Breast epithelium (tissue), 4 donors: ENCODE measurements at regions not wholly inside any gene's neighbourhood (a gene's known extent, or its start where the extent isn't known, plus 50 kb on each side); places are given as distances from the start of the nearest gene placed in this dataset.

Experiments used
- DNase-seq, 2 donors: peaks; one replicate each; pipeline ENCODE4 v3.0.0-alpha.2; 2019; ENCODE audit warnings: low spot score in 2 of 2
- H3K27ac ChIP-seq, 2 donors: fragments of 200-600 bp; sonication (generic) in 1 of 2; one replicate each; pipeline ENCODE4 v1.5.1; 2016 to 2019; ENCODE audit warnings: mild to moderate bottlenecking in 1 of 2
- H3K27me3 ChIP-seq, 2 donors: fragments of 200-600 bp; sonication (generic) in 1 of 2; one replicate each; pipeline versions ENCODE4 v1.5.1 to v1.6.0; 2017 to 2019; ENCODE audit warnings: control low read depth in 1 of 2, mild to moderate bottlenecking in 1 of 2
- H3K36me3 ChIP-seq: fragments of 200-600 bp; one replicate; pipeline ENCODE4 v1.5.1; 2019
- H3K4me1 ChIP-seq, 2 donors: fragments of 200-600 bp; sonication (generic); one replicate each; pipeline ENCODE4 v1.5.1; 2016 to 2019; ENCODE audit warnings: control low read depth in 1 of 2
- H3K4me3 ChIP-seq, 3 donors: fragments of 200-600 bp; sonication (generic); 1 replicate in 2 of 3; 2 replicates in 1 of 3; pipeline ENCODE4 v1.5.1; 2016 to 2019; ENCODE audit warnings: mild to moderate bottlenecking in 3 of 3, moderate library complexity in 2 of 3
- H3K9me3 ChIP-seq, 2 donors: fragments of 200-600 bp; sonication (generic) in 1 of 2; one replicate each; pipeline ENCODE4 v1.5.1; 2016 to 2019; ENCODE audit warnings: control low read depth in 1 of 2
- POLR2A ChIP-seq: fragments of 450-650 bp; IDR thresholded peaks from one replicate; pipeline ENCODE4 v1.6.1; 2016; ENCODE audit warnings: antibody characterized with exemption, mild to moderate bottlenecking, moderate library complexity
- POLR2AphosphoS5 ChIP-seq, 3 donors: sonication (generic); formaldehyde crosslinking; IDR thresholded peaks; one replicate each; pipeline ENCODE4 v1.6.1; 2017; ENCODE audit warnings: antibody characterized with exemption in 3 of 3
- intact Hi-C: fragments of 100-400 bp; cut with DNase I; formaldehyde crosslinking; loops from one replicate; pipeline ENCODE4 v1.15.1; 2023; ENCODE audit warnings: low total_unique reads
- TF ChIP-seq, protein P1 (sequence below), 3 donors: fragments of 450-650 bp; IDR thresholded peaks; one replicate each; pipeline ENCODE4 v1.5.1; 2016 to 2017; ENCODE audit warnings: antibody characterized with exemption in 3 of 3, mild to moderate bottlenecking in 3 of 3, moderate library complexity in 3 of 3

DNA sequence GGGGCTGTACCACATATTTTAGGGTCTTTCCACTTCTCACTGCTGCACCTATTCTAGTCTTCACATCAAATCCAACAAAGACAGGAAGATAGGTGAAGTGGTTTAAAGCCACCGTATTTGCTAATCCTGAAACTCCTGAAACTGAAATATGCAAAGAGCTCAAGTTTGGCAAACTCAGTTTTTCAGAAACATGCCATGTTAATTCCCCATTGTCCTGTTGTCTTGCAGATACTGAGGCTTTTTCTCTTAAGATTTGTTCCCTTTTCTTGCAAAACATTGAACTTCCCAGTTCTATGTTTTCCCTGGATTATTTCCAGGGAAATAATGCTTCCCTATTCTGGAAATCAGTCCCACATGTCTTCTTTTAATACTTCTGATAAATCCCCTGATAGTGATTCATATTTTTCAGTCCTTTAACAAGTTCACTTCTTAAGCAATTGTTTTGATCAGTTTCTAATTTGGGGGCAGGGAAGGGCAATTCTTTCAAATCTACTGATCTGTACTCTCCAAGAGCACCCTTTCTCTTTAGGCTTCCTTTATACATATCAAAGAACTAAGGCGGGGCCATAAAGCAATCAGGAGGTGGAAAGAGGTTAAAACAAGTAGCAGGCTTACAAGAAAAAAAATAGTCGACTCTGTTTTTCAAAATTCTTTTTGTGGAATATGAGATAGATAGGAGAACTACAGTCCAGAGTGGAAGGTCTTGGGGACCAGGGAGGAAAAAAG lies 648.5 kb downstream of the BNC2 start:
- Histone ChIP-seq H3K27ac (peak overlapping the region in 1 of 2 donors; percentile 48), H3K36me3 (no peaks in the 10 kb centered on the region), H3K4me3 (no peak overlapping the region), H3K9me3 (no peaks in the 10 kb centered on the region), H3K27me3 (no peaks in the 10 kb centered on the region), H3K4me1 (no peaks in the 10 kb centered on the region)
- no peak for DNase-seq
- intact Hi-C loops = no loop called here
- TF ChIP-seq POLR2AphosphoS5 (IDR thresholded peaks at IDR 0.05) = no peak
- TF ChIP-seq, protein P1, sequence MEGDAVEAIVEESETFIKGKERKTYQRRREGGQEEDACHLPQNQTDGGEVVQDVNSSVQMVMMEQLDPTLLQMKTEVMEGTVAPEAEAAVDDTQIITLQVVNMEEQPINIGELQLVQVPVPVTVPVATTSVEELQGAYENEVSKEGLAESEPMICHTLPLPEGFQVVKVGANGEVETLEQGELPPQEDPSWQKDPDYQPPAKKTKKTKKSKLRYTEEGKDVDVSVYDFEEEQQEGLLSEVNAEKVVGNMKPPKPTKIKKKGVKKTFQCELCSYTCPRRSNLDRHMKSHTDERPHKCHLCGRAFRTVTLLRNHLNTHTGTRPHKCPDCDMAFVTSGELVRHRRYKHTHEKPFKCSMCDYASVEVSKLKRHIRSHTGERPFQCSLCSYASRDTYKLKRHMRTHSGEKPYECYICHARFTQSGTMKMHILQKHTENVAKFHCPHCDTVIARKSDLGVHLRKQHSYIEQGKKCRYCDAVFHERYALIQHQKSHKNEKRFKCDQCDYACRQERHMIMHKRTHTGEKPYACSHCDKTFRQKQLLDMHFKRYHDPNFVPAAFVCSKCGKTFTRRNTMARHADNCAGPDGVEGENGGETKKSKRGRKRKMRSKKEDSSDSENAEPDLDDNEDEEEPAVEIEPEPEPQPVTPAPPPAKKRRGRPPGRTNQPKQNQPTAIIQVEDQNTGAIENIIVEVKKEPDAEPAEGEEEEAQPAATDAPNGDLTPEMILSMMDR (IDR thresholded peaks at IDR 0.05) = no peak
- TF ChIP-seq POLR2A = no peak

DNA sequence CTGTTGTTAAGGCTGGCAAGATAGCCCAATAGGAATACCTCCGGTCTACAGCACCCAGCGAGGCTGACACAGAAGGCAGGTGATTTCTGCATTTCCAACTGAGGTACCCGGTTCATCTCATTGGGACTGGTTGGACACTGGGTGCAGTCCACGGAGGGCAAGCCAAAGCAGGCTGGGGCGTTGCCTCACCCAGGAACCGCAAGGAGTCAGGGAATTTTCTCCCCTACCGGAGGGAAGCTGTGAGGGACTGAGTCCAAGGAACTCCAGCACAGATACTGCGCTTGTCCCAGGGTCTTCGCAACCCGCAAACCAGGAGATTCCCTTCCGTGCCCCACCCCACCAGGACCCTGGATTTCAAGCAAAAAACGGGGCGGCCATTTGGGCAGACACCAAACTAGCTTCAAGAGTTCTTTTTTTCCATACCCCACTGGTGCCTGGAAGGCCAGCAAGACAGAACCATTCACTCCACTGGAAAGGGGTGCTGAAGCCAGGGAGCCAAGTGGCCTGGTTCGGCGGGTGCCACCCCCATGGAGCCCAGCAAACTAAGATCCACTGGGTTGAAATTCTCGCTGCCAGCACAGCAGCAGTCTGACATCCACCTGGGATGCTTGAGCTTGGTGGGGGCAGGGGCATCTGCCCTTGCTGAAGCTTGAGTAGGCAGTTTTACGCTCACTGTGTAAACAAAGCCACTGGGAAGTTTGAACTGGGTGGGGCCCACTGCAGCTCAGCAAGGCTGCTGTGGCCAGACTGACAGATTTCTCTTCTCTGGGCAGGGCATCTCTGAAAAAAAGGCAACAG lies 647.2 kb downstream of the BNC2 start:
- no peak overlapping the region for H3K27ac ChIP-seq
- DNase-seq = no peak
- intact Hi-C loops = no loop called here
- H3K4me3 ChIP-seq = no peak overlapping the region
- H3K27me3 ChIP-seq = no peaks in the 10 kb centered on the region
- H3K9me3 ChIP-seq = no peaks in the 10 kb centered on the region
- no peaks in the 10 kb centered on the region for H3K4me1 ChIP-seq
- TF ChIP-seq, protein P1 (IDR thresholded peaks at IDR 0.05) = no peak
- TF ChIP-seq POLR2A (no peak), POLR2AphosphoS5 (IDR thresholded peaks at IDR 0.05) (no peak)
- H3K36me3 ChIP-seq = no peaks in the 10 kb centered on the region

DNA sequence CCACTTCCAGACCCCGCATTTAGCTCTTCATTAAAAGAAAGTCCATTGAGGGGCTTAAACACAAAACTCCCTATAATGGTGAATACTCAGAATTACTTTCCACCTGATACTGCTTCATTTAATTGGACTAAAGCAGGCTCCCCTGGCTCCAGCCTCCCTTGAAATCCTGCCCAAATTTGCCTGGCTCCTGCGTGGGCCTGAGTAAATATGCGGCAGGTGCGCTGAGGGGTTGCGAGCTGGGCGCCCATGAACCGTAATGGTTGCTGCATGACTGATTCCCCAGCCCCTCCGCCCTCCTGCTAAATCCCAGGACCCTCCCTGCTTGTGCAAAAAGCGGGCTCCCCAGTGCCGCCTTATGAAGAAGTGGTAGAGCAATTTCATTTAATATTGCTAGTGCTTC lies 639.7 kb downstream of the BNC2 start:
- Histone ChIP-seq H3K36me3 (no peaks in the 10 kb centered on the region), H3K4me1 (no peaks in the 10 kb centered on the region), H3K4me3 (no peak overlapping the region), H3K27ac (no peak overlapping the region), H3K27me3 (no peaks in the 10 kb centered on the region), H3K9me3 (peaks cover 9 to 18% of the 10 kb centered on the region in 2 donors)
- TF ChIP-seq, protein P1 (IDR thresholded peaks at IDR 0.05) = no peak
- TF ChIP-seq POLR2A = no peak
- no peak for TF ChIP-seq POLR2AphosphoS5 (IDR thresholded peaks at IDR 0.05)
- DNase-seq = no peak
- intact Hi-C loops = no loop called here

DNA sequence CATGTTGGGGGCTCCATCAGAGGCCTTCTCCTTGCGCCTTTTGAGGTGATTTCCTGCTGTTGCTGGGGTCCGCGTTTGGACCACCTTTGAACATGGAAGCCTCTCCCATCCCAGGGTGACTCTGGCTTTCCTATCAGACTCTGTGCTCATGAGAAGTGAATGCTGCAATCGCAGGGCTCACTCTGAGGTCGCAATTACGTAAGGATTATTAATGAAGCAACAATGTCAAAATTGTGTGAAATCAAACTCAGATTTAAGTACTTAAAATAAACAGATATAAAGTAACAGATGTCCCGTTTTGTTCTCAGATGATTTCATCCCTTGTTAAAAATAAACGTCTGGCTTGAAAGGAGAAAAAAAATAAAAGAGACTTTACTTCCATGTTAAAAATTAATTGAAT lies 634.2 kb downstream of the BNC2 start:
- TF ChIP-seq, protein P1 (IDR thresholded peaks at IDR 0.05) = no peak
- peak in 2 of 3 donors; percentile 39 to 72 for TF ChIP-seq POLR2AphosphoS5 (IDR thresholded peaks at IDR 0.05)
- Histone ChIP-seq H3K4me1 (no peaks in the 10 kb centered on the region), H3K27ac (peak overlapping the region in 1 of 2 donors; percentile 43), H3K27me3 (no peaks in the 10 kb centered on the region), H3K4me3 (no peak overlapping the region), H3K36me3 (no peaks in the 10 kb centered on the region), H3K9me3 (peaks cover 9 to 18% of the 10 kb centered on the region in 2 donors)
- intact Hi-C loops = no loop called here
- DNase-seq = no peak

DNA sequence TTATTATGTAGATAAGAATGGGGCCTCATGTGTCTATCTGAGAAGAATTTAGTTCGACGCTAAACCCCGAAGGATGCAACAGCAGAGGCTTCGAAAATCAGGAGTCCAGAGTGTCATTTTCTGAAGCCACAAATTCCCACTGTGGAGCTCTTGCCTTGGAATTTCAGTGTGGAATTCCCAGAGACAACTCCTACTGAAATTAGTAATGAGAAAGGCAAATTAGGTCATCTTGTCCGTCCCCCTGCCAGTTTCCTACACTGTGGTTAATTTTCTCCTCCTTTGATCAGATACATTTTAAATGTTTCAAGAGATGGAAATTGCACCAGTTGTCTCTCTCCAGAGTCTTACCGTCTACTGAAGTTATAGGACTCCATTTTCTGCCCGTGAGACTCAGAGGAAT lies 633.6 kb downstream of the BNC2 start:
- H3K27ac ChIP-seq = peak overlapping the region in 1 of 2 donors; percentile 38
- H3K4me1 ChIP-seq = no peaks in the 10 kb centered on the region
- DNase-seq = no peak
- H3K4me3 ChIP-seq = no peak overlapping the region
- intact Hi-C loops = no loop called here
- TF ChIP-seq POLR2A = no peak
- TF ChIP-seq POLR2AphosphoS5 (IDR thresholded peaks at IDR 0.05) = no peak
- TF ChIP-seq, protein P1 (IDR thresholded peaks at IDR 0.05) = no peak
- no peaks in the 10 kb centered on the region for H3K27me3 ChIP-seq
- peaks cover 9 to 18% of the 10 kb centered on the region in 2 donors for H3K9me3 ChIP-seq
- H3K36me3 ChIP-seq = no peaks in the 10 kb centered on the region
